GM21423 (cell line): ENCODE measurements at regions not wholly inside any gene's neighbourhood (a gene's known extent, or its start where the extent isn't known, plus 50 kb on each side); places are given as distances from the start of the nearest gene placed in this dataset.

Source experiments
- ATAC-seq: cut with Tn5 transposase; IDR thresholded peaks from one replicate; pipeline ENCODE4 v1.9.1; 2021; ENCODE audit warnings: mild to moderate bottlenecking, moderate library complexity; ENCODE audit not compliant: unreplicated experiment

DNA sequence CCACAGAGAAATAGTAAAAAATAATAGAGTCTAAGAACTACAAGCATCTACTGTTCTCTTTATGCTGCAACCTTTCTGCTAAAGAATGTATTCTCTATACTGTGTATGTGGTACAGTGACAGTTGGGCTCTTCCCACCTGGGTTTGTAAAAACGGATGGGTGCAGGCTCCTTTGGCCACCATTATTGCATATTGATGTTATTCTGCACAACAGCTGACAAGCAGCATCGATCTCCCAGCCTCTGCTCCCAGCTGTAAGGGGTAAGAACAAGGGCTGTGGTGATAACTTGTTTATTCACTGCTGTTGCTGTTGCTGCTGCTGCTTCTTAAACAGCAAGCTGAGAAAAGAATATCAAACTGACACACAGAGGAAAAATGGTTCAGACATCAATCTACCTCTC, 56.1 kb downstream of the KCNRG start:
- no peak for ATAC-seq

- no peak for ATAC-seq
These were observed 57.4 kb downstream of the KCNRG start for GRCh38 chr13:50072676-50073075.

DNA sequence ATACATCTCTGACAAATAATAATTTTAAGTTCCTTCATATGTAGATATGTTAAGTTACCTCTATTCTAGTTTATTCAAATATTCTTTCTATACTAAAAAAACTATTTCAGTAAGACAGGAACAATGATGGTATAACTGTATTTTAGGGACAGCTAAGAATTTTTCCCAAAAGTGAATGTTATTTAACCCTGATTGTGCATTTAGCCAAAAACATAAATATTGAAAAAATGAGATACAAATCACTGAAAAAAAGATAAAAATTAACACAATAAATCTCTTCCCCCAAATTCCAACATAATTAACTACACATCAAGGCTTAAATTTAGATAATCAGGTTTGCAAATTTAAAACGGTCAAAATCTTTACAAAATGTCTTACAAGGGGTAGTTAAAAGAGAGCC, 58.1 kb downstream of the KCNRG start:
- no peak for ATAC-seq

- peak; percentile 40 for ATAC-seq
These were observed 59.6 kb downstream of the KCNRG start for GRCh38 chr13:50074843-50075242.

DNA sequence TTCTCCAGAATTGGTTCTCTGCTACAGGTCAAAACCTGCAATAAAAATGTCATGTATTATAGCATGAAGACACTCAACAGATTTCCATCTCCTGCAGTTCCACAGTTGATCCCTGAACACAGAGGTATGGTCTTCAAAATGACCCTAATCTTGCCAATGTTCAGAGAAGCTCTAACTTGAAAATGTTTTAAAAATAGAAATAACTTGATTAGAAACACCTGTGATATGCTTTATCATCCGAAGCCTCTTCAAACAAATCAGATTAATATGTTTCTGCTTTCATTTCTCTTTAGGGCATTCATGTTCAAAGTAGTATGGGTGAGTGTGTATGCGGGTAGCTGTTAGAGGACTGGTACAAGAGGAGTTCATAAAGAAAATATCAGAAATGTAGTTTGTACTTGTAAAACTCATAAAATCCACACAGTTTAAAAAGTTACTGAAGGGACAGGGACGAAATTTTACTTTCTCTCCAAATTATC, 60.4 kb downstream of the KCNRG start:
- ATAC-seq, result no peak

DNA sequence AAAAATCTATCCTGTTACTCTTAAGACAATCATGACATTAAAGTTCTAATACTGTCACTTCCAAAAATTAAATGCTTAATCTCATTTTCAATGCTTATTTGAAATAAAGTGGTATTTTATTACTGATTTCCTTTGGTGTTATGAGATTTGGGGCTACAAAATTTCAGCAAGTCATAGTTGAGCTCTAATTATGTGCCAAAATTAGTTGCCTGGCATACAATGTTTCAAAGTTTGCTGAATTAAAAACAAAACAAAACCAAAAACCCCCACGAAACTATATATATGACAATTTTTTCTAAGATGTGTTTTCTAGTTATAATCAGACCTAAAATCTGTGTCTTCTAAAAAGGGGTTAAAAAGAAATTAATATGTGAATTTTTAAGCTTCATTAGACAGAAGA, 62.2 kb downstream of the KCNRG start:
- no peak for ATAC-seq

DNA sequence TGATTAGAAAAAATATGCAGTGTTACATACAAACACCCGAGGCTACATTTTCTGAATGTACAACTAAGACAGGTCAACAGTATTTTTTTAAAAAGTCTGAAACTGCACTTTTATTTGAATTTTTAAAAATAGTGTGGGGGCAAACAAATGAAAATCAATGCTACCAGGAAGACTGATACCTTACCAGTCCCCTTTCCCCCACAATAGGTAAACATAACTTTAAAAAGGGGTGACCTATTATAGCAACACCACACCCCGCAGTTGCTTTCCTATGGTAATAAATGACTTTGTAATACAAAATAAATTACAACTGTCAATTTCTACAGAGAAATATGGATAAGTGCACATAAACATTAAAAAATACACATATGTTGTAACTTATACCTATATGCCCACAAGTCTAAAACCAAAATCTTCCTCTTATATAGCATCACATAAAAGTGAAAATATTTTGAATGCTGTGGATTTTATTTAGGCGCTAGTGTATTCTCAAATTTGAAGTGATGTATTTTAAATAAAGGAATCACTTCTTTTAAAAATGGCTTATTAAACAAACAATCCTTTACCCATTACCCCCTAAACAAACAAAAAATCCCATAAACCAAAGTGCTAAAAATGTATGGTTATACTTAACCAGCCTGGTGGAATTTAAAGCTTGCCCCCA, 63.1 kb downstream of the KCNRG start:
- no peak for ATAC-seq

DNA sequence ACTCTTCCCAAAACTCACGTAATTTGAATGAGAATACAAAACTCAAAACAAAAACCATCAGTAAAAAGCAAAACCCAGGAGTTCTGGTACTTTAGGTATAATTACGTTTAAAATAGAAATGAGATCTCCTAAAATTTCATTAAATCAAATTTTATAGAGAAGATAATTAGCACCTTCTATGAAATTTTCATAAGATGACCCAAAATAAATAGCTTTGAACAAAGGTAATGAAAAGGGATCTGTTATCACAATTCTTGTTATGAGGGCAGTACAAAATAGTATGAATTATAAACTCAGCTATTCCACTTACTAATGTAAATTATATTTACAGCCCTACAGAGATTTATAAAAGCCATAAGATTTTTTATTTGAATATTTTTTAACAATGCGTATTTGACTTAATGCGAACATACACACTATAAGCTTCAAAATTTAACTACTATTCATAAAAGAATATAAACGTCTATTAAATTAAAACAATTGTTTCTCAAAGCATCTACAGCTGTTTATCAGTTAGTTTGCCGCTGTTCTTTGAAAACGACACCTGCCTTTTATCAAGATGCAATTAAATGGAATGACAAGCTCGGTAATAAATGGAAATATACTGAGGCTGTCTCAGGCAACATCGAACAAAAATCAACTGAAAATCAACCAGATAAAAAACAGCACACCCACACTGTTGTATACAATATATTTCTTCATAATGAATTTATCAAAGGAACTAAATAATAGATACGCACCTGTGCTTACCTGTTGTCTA, 63.8 kb downstream of the KCNRG start:
- ATAC-seq, result no peak

DNA sequence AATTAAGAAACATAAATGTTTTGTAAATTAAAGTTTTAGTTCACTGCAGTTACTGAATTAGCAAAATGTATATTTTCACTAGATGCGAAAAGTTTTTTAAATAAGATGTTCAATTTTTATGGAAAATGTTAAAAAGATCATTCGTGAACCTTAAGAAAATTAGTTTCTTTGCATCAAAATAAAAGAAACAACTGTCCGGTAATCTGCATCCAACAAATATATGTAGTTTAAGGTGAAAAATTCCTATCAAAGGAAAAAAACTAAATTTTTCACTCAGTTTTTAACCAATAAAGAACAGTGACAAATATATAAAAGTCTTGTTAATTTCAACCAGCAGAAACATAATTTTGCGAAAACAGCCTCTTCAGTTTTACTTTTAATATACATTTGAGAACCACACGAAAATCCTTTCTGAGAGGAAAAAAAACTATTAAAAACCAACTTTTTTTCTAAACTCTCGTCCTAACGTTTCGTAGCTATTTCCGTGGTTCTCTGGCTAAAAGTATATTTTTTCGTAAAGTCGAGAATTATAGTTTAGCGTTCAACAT, 64.5 kb downstream of the KCNRG start:
- ATAC-seq, result no peak

- no peak for ATAC-seq
These were observed 65.1 kb downstream of the KCNRG start for GRCh38 chr13:50080203-50080910.

DNA sequence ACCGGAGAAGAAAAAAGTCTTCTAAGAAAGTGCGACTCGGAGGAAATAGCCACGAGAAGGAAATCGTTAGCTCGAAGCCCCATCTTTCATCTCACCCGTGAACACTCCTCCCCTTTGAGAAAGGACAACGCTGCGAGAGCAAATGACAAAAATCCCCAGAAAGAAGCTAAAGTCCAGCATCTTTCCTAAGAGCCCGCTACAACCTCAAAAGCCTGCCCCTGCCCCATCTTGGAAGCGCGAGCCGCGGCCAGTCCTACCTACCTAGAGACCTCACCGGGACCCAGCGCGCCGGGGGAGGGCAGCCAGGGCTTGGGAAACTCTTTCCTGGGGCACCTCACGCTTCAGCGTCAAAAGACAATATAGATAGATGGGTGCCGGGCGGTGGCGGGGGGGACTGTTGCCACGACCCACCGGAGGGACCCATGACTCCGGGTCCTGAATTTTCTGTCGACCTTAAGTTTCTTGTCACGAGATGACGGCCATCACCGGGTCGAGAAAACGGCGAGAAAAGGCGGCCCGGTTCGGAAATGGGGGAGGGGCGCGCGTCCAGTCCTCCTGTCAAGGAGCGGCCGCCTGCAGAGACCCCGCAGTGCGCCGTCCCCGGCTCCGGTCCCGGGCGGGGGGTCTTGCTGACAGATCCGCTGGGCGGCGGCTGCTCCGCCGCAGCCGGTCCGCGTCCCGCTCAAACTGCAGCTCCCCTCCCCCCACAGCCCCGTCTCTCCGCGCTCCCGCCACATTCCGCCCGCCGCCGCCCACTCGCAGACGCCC, 65.9 kb downstream of the KCNRG start:
- ATAC-seq, result peak; percentile 3

DNA sequence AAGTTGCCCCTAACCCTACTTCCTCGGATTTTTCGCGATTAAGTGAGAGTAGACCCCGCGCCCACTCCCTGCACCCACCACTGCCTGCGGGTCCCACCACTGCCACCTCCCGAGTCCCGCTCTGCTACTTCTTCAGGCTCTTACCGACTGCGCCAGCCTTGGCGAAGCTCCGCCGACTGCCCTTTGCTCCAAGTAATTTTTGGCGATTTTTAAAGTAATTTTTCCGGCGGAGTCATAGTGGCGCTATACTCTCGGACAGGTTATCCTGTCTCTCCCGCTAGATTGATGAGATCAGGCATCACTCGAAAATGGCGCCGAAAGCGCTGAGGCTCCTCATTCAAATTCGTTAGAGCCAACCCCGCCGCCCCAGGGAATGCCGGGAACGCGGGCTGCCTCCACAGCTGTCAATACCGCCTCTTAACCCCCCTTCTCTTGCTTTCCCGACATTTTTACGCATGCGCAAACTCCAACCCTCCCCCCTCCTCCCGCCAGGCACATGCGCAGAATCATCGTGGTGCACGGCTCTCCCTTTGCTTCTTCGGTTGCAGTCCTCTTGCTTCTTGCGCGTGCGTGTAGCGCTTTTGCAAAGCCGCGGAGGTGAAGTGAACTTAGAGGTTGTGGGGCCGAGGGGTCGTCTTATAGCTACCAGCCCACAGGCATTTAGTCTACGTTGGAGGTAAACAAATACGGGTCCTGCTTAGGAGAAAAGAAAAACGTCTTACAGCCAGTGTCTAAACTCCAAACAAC, 66.6 kb downstream of the KCNRG start:
- ATAC-seq, result peak; percentile 67

DNA sequence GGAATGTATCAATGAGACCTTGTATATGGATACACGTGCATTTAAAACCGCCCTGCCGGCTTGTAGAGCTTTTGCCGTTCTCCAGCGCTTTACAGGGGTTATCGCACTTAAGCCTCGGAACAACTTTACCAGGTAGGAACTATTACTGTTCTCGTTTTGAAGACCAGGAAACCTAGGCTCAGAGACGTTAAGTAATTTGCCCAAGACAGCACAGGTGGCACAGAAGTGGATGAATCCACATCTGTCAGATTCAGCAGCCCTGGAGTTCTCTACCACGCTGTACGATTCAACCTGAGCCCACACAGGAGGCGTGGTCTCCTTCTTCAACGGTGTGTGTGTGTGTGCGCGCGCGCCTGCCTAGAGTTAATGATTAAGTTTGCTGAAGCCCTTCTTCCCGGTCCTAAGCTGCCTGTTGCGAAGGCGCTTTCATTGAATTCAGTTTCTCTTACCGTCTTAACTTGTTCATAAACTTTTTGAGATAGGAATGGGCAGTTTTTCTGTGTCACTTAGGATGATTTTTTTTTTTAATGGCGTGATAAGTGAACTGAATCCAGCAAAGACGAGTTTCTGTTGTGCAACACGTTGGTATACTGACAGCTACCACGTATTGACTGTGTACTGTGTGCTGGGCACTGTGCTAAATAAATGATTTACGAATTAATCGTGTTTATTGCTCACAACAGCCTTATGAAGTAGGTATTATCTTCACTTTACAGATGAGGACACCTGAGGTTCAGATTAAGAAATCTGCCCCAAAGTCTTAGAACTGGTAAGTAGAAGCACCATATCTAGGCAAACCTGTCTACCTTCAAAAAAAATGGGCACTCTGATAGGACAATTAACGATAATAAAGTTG, 67.4 kb downstream of the KCNRG start:
- peak; percentile 51 for ATAC-seq

GRCh38 chr13:50085063-50085462, 69.8 kb downstream of the KCNRG start:
- no peak for ATAC-seq

GRCh38 chr13:50089633-50090032, 74.4 kb downstream of the KCNRG start:
- no peak for ATAC-seq

DNA sequence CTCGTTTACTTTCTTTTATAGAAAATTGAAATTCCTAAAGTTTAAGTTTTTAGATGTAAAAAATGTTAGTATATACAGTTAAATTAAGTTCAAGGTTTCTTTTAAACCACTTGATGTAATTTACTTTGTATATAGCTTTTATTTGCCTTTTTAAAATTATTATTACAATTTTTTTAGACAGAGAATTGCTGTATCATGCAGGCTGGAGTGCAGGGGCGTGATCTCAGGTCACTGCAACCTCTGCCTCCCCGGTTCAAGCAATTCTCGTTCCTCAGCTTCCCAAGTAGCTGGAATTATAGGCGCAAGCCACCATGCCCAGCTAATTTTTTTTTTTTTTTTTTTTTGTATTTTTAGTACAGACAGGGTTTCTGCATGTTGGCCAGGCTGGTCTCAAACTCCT, 75.0 kb downstream of the KCNRG start:
- no peak for ATAC-seq

DNA sequence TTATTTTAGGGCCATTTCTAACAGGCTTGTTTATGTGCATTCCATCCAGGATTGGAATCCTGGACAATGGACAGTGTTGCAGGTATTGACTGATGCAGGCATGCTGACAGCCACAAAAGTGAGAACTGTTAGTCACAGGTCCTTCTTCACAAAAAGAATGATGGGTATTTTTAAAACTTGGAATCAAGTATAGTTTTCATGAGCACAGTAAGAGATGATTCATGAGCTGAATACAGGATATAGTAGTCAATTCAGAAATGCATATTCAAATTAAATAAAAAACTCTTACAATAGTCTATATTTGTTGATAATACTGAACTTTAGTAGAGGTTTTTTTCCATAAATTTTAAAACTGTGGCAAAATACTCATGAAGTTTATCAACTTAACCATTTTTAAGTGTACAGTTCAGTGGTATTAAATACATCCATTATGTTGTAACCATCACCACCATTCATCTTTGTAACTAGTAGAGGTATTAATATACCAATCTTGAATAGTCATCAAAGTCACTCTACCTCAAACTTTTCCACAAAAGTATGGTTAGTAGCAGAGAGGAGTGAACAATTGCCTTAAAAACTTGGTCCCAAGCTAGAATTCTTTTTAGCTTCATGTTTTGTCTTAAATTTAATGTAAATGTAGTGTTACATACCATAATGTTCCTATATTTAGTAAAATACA, 79.5 kb downstream of the KCNRG start:
- no peak for ATAC-seq

DNA sequence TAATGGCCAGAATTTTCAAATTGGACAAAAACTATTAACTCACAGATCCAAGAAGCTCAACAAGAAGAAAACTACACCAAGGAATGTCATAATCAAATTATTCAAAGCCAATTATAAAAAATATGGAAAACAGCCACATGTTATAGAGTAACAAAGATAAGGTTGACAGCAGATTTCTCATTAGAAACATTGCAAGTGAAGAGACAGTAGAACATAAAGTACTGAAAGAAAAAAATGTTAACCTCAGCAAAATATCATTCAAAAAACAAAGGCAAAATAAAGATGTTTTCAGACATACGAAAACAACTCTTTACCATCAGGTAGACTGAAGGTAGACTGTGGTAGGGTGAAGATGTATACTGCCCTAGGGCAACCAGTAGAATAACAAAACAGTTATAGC, 83.4 kb downstream of the KCNRG start:
- ATAC-seq, result no peak

- no peak for ATAC-seq
These were observed 84.2 kb downstream of the KCNRG start for GRCh38 chr13:50099473-50099872.
